GM13977 (cell line): ENCODE measurements at regions not wholly inside any gene's neighbourhood (a gene's known extent, or its start where the extent isn't known, plus 50 kb on each side); places are given as distances from the start of the nearest gene placed in this dataset.
A peak's percentile ranks its signal among the peaks of the same experiment; 100 is the strongest.
"Not testable (repeated sequence)": the region's sequence is repeated elsewhere in the genome, so short reads cannot be mapped to it uniquely, and the experiment has no call there.

ENCODE experiments used
- DNase-seq: peaks from one replicate; pipeline ENCODE4 v3.0.0; 2012; ENCODE audit warnings: low spot score
- in situ Hi-C: fragments of 300-500 bp; cut with MboI; formaldehyde crosslinking; loops from one replicate; pipeline ENCODE4 v1.12.0; 2022; ENCODE audit warnings: low sequenced_read_pairs, low pct_unique_long_range_greater_than_20kb, mixed read lengths, inconsistent platforms; ENCODE audit not compliant: unreplicated experiment
- TF ChIP-seq, protein P1 (sequence below): IDR thresholded peaks from 2 replicates; pipeline ENCODE4 v1.5.1; 2012; ENCODE audit warnings: mild to moderate bottlenecking, control low read depth; ENCODE audit not compliant: insufficient read depth; ENCODE audit errors: extremely low read depth, missing control alignments

DNA sequence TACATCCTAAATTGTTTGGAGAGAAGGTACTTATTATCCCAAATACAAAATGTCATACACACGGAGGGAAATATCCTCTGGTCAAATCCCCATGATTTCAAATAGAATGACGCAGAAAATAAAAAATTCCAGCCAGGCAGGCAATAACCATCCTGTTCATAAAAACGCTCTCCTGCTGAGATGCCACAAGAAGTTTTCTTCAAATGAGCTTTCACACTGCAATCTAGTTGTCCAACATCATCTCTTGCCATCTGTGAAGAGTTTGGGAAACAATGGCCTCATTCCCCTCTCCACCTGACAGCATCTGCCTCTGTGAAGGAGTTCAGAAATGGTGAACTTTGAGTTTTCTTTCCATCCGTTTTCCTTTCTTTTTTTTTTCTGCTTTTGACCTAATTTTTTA, 83.3 kb upstream of the SLC30A5 start:
- TF ChIP-seq, protein P1, sequence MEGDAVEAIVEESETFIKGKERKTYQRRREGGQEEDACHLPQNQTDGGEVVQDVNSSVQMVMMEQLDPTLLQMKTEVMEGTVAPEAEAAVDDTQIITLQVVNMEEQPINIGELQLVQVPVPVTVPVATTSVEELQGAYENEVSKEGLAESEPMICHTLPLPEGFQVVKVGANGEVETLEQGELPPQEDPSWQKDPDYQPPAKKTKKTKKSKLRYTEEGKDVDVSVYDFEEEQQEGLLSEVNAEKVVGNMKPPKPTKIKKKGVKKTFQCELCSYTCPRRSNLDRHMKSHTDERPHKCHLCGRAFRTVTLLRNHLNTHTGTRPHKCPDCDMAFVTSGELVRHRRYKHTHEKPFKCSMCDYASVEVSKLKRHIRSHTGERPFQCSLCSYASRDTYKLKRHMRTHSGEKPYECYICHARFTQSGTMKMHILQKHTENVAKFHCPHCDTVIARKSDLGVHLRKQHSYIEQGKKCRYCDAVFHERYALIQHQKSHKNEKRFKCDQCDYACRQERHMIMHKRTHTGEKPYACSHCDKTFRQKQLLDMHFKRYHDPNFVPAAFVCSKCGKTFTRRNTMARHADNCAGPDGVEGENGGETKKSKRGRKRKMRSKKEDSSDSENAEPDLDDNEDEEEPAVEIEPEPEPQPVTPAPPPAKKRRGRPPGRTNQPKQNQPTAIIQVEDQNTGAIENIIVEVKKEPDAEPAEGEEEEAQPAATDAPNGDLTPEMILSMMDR, result no peak
- no peak for DNase-seq
- in situ Hi-C loops, result loop anchor here (25.0 kb wide), 1 partner anchor 748 kb away; no protein-coding TSS in a partner anchor

DNA sequence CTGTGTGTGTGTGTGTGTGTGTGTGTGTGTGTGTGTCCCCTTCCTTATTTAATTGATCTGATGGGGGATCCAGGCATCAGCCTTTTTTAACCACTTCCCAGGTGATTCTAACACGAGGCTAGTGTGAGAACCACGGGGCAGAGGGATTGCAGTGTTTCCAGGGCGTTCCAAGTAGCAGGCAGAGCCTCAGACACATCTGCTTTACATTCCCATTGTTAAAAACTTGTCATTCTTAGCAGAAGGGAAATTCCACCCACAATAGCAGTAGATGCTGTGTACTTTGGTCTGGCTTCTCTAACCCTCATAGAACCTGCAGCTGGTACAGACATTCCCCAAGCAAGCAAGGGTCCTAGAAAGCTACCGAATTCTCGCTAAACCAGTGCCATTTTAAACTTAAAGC, 81.9 kb upstream of the SLC30A5 start:
- in situ Hi-C loops, result loop anchor here (25.0 kb wide), 1 partner anchor 750 kb away; no protein-coding TSS in a partner anchor
- no peak for DNase-seq
- TF ChIP-seq, protein P1, result no peak

DNA sequence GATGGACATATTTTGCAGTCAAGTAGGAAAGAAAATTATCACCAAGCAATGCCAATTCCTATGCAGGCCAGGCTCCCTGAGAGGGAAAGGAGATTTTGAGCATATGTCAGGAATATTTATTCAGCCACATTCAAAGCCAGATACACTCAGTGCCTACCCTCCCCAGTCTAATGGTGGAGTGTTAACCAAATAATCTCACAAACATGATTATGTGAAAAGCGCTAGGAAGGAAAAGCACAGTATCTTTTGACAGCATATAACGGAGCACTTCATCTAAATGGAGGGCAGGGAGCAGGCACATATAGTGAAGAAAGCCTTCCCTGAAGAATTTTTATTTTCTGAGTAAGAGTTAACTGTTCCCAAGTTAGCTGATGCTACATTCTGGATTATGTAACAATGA, 80.3 kb upstream of the SLC30A5 start:
- DNase-seq, result no peak
- in situ Hi-C loops, result loop anchor here (25.0 kb wide), 1 partner anchor 751 kb away; no protein-coding TSS in a partner anchor
- TF ChIP-seq, protein P1, result no peak

DNA sequence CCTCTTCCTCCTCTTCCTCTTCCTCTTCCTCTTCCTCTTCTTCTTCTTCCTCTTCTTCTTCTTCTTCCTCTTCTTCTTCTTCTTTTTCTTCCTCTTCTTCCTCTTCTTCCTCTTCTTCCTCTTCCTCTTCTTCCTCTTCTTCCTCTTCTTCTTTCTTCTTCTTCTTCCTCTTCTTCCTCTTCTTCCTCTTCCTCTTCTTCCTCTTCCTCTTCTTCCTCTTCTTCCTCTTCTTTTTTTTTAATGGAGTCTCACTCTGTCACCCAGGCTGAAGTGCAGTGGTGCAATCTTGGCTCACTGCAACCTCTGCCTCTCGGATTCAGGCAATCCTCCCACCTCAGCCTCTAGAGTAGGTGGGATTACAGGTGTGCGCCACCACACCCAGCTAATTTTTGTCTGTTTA, 79.8 kb upstream of the SLC30A5 start:
- in situ Hi-C loops, result loop anchor here (25.0 kb wide), 1 partner anchor 752 kb away; no protein-coding TSS in a partner anchor
- DNase-seq, result not testable (repeated sequence)

DNA sequence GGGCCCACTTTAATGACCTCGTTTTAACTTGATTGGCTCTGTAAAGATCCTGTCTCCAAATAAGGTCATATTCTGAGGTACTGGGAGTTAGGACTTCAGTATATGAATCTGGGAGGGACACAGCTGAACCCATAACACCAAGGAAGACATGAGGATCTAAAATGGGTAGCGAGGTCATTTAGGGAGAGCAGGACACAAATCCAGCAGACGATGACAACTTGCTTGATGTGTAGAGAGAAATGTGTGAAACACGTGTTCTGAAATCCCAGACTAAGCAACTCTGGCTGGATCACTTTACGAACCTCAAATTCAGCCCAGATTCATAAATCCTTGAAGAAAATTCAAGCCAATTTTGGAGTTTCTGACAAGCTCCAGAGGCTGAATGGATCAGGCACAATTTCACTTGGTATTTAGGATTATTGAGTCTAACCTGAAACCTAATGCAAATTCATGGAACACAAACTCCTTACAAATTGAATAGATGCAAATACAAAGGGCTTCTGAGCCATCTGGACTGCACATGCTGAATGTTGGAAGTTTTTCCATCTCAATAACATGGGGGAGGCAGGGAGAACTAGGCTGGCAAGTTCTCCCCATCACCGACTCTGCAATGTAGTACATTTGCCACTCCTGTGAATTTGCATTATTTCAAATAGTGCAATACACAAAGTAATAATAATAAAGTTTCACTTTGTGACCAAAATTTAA, 74.0 kb upstream of the SLC30A5 start:
- in situ Hi-C loops, result loop anchor here (25.0 kb wide), 1 partner anchor 758 kb away; no protein-coding TSS in a partner anchor
- TF ChIP-seq, protein P1, result no peak
- no peak for DNase-seq

DNA sequence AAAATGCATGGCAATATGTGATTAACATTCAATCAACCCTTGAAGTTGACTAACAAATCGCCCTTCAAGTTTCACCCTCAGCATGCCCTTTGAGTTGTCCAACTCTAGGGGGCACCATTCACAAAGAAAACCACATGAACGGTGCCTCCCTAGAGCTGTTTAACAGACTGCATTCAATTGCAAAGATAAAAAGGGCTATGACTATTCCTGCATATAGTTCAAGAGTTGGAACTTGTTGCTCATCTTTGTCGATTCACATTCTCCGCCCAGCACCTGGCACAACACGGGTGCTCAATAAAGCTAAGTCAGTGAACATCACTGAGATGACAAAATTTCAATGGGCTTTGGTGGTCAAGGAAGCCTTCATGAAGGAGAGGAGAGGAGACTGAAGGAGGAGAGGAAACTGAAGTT, 69.6 kb upstream of the SLC30A5 start:
- in situ Hi-C loops, result loop anchor here (25.0 kb wide), 1 partner anchor 762 kb away; no protein-coding TSS in a partner anchor
- TF ChIP-seq, protein P1, result peak; percentile 69
- DNase-seq, result peak; percentile 54

DNA sequence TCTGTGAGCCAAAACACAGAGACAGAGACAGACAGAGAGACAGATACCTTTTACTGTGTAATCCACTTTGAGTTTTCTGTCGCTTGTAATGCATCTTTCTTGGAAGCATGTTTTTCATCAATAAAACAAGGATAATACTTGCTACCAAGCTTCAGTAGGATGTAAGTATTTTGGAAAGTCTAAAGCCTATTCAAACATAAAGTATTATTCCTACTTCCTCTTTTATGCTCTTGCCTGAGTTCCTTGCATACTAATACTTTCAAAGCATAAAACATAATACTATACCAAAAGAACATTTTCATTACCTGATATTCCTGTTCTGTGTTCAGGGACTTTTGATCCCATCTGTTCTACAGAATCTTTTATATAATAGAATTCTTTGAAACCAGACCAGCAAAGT, 64.5 kb upstream of the SLC30A5 start:
- no peak for DNase-seq
- in situ Hi-C loops, result no loop called here
- TF ChIP-seq, protein P1, result no peak
